ENCODE measurements at regions not wholly inside any gene's neighbourhood (a gene's known extent, or its start where the extent isn't known, plus 50 kb on each side); places are given as distances from the start of the nearest gene placed in this dataset.

DNA sequence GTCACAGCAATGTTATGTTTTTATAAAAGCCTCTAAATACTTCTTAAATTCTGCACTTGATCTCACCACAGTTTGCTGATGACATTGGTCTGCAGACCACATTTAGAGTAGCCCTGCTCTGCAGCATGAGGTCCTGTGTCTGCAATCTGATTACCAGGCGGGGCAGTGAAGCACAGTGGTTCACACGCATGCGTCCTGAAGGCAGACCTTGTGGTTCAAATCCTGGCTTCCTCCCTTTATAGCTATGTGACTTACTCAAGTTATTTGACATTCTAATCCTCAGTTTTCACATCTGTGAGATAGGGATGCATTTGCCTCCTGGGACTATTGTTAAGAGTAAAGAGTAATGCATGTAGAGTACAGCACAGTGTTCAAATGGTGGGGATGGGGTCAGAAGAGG is 50.3 kb downstream of the BMAL2 start:
- H3K4me3 ChIP-seq: no peak overlapping the region
- H3K9me3 ChIP-seq (ENCODE audit: insufficient read depth, low read depth): no peaks in the 10 kb centered on the region
- H3K36me3 ChIP-seq (ENCODE audit: low read depth): peaks cover 5% of the 10 kb centered on the region; the same call in 1 of the 2 replicates
- no peaks in the 10 kb centered on the region for H4K20me1 ChIP-seq (ENCODE audit: insufficient read depth)
- peaks cover 8% of the 10 kb centered on the region; the same call in 1 of the 2 replicates for H3K4me1 ChIP-seq (replicated peaks; ENCODE audit: insufficient read depth)
- CTCF ChIA-PET: no interaction called here
- no peak overlapping the region for H2AFZ ChIP-seq
- H3K79me2 ChIP-seq (ENCODE audit: low read depth): no peaks in the 10 kb centered on the region
- H3K27ac ChIP-seq: no peak overlapping the region
- H3K4me2 ChIP-seq: no peak overlapping the region
- POLR2A ChIA-PET (ENCODE audit: unreplicated experiment): no interaction called here
- no peaks in the 10 kb centered on the region; the same call in 1 of the 2 replicates for H3F3A ChIP-seq (ENCODE audit: insufficient read depth, low read depth)
- intact Hi-C loops (cut with micrococcal nuclease; ENCODE audit: unreplicated experiment): loop anchor here (5.0 to 10.0 kb wide), 2 partner anchors 361 to 448 kb away; partner anchors contain the start of genes FGFR1OP2, INTS13 and MED21
- BruUV-seq (replicated peaks): no TSS peak
- TF ChIP-seq, protein P1, sequence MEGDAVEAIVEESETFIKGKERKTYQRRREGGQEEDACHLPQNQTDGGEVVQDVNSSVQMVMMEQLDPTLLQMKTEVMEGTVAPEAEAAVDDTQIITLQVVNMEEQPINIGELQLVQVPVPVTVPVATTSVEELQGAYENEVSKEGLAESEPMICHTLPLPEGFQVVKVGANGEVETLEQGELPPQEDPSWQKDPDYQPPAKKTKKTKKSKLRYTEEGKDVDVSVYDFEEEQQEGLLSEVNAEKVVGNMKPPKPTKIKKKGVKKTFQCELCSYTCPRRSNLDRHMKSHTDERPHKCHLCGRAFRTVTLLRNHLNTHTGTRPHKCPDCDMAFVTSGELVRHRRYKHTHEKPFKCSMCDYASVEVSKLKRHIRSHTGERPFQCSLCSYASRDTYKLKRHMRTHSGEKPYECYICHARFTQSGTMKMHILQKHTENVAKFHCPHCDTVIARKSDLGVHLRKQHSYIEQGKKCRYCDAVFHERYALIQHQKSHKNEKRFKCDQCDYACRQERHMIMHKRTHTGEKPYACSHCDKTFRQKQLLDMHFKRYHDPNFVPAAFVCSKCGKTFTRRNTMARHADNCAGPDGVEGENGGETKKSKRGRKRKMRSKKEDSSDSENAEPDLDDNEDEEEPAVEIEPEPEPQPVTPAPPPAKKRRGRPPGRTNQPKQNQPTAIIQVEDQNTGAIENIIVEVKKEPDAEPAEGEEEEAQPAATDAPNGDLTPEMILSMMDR (conservative IDR thresholded peaks at IDR 0.05): no peak
- TF ChIP-seq EZH2 (IDR thresholded peaks at IDR 0.05; ENCODE audit: low read depth): no peak
- no peaks in the 10 kb centered on the region for H3K9me2 ChIP-seq (ENCODE audit: insufficient read depth)
- no peaks in the 10 kb centered on the region for H3K27me3 ChIP-seq (ENCODE audit: insufficient read depth, low read depth)
- no peak for DNase-seq

DNA sequence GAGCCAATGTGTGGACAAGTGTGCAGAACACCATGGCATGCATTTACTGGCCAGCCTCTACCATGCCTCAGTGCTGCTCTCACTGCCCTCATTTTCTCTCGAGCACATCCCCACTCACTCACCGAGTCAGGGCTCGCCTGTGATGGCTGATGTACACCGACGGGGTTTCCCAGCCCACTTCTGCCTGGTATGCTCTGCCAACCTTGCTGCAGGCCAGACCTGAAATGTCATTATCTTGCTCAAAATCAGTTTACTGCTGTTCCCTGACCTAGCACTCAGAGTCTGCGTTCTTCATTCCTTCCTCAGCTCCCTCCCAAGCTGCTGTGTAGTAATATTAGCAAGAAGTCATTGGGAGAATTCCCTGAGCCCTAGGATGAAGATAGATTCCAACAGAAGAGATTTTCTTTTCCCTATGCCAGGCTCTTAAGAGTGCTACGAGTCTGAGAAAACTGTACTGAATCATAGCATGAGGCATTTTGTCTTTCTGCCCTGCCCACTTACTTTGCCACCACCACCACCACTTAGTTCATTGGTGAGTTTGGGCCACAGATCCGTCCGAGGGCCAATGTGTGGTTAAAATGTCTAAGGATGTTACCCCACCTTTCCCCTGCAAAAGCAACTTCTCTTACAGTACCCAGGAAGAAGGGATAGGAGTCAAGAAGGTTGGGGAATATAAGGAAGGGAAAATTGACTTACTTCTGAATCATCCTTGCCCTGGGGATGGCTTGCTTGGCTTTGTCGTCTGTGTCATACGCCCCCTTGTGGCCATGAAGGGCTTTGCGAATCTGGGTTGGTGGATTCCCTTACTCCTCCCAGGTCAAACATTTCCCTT is 51.0 kb downstream of the BMAL2 start:
- Histone ChIP-seq H3F3A (ENCODE audit: insufficient read depth, low read depth) (no peaks in the 10 kb centered on the region; the same call in none of the 2 replicates), H3K4me3 (no peak overlapping the region), H4K20me1 (ENCODE audit: insufficient read depth) (no peaks in the 10 kb centered on the region), H3K9me2 (ENCODE audit: insufficient read depth) (no peaks in the 10 kb centered on the region), H3K9me3 (ENCODE audit: insufficient read depth, low read depth) (no peaks in the 10 kb centered on the region), H3K4me1 (replicated peaks; ENCODE audit: insufficient read depth) (peaks cover 8% of the 10 kb centered on the region; the same call in 1 of the 2 replicates), H3K27ac (peak overlapping the region; percentile 61), H3K4me2 (no peak overlapping the region), H3K79me2 (ENCODE audit: low read depth) (no peaks in the 10 kb centered on the region), H2AFZ (no peak overlapping the region), H3K36me3 (ENCODE audit: low read depth) (peaks cover 5% of the 10 kb centered on the region; the same call in 1 of the 2 replicates), H3K27me3 (ENCODE audit: insufficient read depth, low read depth) (no peaks in the 10 kb centered on the region)
- POLR2A ChIA-PET (ENCODE audit: unreplicated experiment): interaction anchor here (0.7 kb wide), 1 partner anchor 40 kb away, joined by 6 read pairs; no protein-coding TSS in a partner anchor
- peak; percentile 70 to 89 for DNase-seq
- intact Hi-C loops (cut with micrococcal nuclease; ENCODE audit: unreplicated experiment): loop anchor here (1.0 to 10.0 kb wide), 5 partner anchors 52 to 449 kb away; partner anchors contain the start of genes FGFR1OP2, INTS13 and MED21
- CTCF ChIA-PET: interaction anchor here (0.8 to 1.3 kb wide), 2 partner anchors 60 to 77 kb away, joined by 3 to 9 read pairs; no protein-coding TSS in a partner anchor
- TF ChIP-seq, protein P1 (conservative IDR thresholded peaks at IDR 0.05): peak; percentile 95
- TF ChIP-seq EZH2 (IDR thresholded peaks at IDR 0.05; ENCODE audit: low read depth): no peak
- no TSS peak for BruUV-seq (replicated peaks)

DNA sequence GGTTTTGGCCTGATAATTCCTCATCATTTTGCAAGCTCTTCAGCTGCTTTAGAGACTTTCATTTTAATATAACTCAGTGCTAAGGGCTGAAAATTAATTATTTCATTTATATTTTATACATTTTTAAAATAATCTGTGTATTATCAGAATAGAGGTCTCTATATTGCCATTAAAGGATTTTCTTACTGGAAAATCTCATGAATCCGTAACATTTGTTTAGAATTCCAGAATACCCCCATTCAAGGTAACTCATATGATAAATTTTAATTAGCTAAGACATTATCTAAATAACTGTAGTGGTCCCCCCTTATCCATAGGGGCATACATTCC is 51.6 kb downstream of the BMAL2 start:
- POLR2A ChIA-PET (ENCODE audit: unreplicated experiment): interaction anchor here (0.7 kb wide), 1 partner anchor 40 kb away, joined by 6 read pairs; no protein-coding TSS in a partner anchor
- CTCF ChIA-PET: interaction anchor here (0.8 to 1.3 kb wide), 2 partner anchors 61 to 78 kb away, joined by 3 to 9 read pairs; no protein-coding TSS in a partner anchor
- Histone ChIP-seq H3K9me3 (ENCODE audit: insufficient read depth, low read depth) (no peaks in the 10 kb centered on the region), H3K4me2 (no peak overlapping the region), H4K20me1 (ENCODE audit: insufficient read depth) (no peaks in the 10 kb centered on the region), H3K27ac (no peak overlapping the region), H2AFZ (no peak overlapping the region), H3K4me3 (no peak overlapping the region), H3K27me3 (ENCODE audit: insufficient read depth, low read depth) (no peaks in the 10 kb centered on the region), H3K79me2 (ENCODE audit: low read depth) (no peaks in the 10 kb centered on the region), H3K4me1 (replicated peaks; ENCODE audit: insufficient read depth) (peaks cover 8% of the 10 kb centered on the region; the same call in 1 of the 2 replicates), H3K36me3 (ENCODE audit: low read depth) (peaks cover 5% of the 10 kb centered on the region; the same call in 1 of the 2 replicates), H3K9me2 (ENCODE audit: insufficient read depth) (no peaks in the 10 kb centered on the region), H3F3A (ENCODE audit: insufficient read depth, low read depth) (no peaks in the 10 kb centered on the region; the same call in none of the 2 replicates)
- BruUV-seq (replicated peaks): no TSS peak
- intact Hi-C loops (cut with micrococcal nuclease; ENCODE audit: unreplicated experiment): loop anchor here (1.0 to 10.0 kb wide), 5 partner anchors 53 to 449 kb away; partner anchors contain the start of genes FGFR1OP2, INTS13 and MED21
- TF ChIP-seq, protein P1 (conservative IDR thresholded peaks at IDR 0.05): 0 out of 2 replicates have a peak, but pooled peaks have one; percentile 24
- no peak for TF ChIP-seq EZH2 (IDR thresholded peaks at IDR 0.05; ENCODE audit: low read depth)
- no peak for DNase-seq
